GM10248 (cell line): ENCODE measurements at regions not wholly inside any gene's neighbourhood (a gene's known extent, or its start where the extent isn't known, plus 50 kb on each side); places are given as distances from the start of the nearest gene placed in this dataset.

ENCODE experiments used
- CTCF ChIA-PET: fragments of 300-600 bp; sonication (Branson Sonifier 250); formaldehyde crosslinking; extraction: SDS; loops from one replicate; lab custom pipeline; 2021; ENCODE audit warnings: antibody characterized with exemption; lab: Yijun Ruan, JAX
- POLR2A ChIA-PET: fragments of 350-650 bp; sonication (Branson Sonifier 250); formaldehyde crosslinking; extraction: SDS; loops from one replicate; lab custom pipeline; 2020; ENCODE audit warnings: antibody characterized with exemption; lab: Yijun Ruan, JAX
- DNase-seq: peaks from one replicate; pipeline ENCODE4 v3.0.0; 2012; ENCODE audit errors: extremely low spot score
- TF ChIP-seq, protein P1 (sequence below): IDR thresholded peaks from 2 replicates; pipeline ENCODE4 v1.5.1; 2012; ENCODE audit warnings: mild to moderate bottlenecking, low read depth; ENCODE audit errors: extremely low read depth, missing control alignments, control extremely low read depth

- CTCF ChIA-PET = interaction anchor here (2.1 kb wide), 1 partner anchor 357 kb away, joined by 8 read pairs; no protein-coding TSS in a partner anchor
- POLR2A ChIA-PET = no interaction called here
- no peak for DNase-seq
- TF ChIP-seq, protein P1, sequence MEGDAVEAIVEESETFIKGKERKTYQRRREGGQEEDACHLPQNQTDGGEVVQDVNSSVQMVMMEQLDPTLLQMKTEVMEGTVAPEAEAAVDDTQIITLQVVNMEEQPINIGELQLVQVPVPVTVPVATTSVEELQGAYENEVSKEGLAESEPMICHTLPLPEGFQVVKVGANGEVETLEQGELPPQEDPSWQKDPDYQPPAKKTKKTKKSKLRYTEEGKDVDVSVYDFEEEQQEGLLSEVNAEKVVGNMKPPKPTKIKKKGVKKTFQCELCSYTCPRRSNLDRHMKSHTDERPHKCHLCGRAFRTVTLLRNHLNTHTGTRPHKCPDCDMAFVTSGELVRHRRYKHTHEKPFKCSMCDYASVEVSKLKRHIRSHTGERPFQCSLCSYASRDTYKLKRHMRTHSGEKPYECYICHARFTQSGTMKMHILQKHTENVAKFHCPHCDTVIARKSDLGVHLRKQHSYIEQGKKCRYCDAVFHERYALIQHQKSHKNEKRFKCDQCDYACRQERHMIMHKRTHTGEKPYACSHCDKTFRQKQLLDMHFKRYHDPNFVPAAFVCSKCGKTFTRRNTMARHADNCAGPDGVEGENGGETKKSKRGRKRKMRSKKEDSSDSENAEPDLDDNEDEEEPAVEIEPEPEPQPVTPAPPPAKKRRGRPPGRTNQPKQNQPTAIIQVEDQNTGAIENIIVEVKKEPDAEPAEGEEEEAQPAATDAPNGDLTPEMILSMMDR = peak; percentile 19
Measured at GRCh38 chr1:79197421-79197820, 190.9 kb upstream of the ADGRL4 start.

DNA sequence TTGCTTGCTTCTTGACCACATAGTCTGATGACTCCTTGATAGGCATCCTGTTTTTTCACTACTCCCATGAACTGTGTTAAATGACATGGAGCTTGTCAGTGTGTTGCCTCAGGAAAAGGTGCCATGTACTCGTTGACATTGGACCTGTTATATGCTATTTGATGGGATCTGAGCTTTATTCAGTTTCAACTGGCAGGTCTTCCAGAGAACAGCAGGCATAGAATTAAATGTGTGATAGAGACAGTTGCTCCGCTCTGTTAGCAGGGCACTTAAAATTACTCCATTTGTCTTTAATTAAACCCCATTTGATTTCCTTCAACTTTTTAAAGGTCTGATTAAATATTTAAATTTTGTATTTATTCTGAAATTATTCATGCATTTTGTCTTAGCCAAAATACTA lies 189.7 kb upstream of the ADGRL4 start:
- DNase-seq = no peak
- TF ChIP-seq, protein P1 = no peak
- CTCF ChIA-PET = interaction anchor here (2.1 kb wide), 1 partner anchor 356 kb away, joined by 8 read pairs; no protein-coding TSS in a partner anchor
- POLR2A ChIA-PET = no interaction called here

GRCh38 chr1:79193211-79194079 lies 186.9 kb upstream of the ADGRL4 start:
- CTCF ChIA-PET = no interaction called here
- TF ChIP-seq, protein P1 = no peak
- POLR2A ChIA-PET = no interaction called here
- no peak for DNase-seq

- ChIA-PET CTCF (no interaction called here), POLR2A (no interaction called here)
- DNase-seq = no peak
- TF ChIP-seq, protein P1 = no peak
Measured at GRCh38 chr1:79190074-79190473, 183.5 kb upstream of the ADGRL4 start.

- TF ChIP-seq, protein P1 = no peak
- CTCF ChIA-PET = interaction anchor here (1.1 to 1.5 kb wide), 4 partner anchors 11 to 14 kb away, joined by 3 to 5 read pairs (median 4); no protein-coding TSS in a partner anchor
- DNase-seq = no peak
- POLR2A ChIA-PET = no interaction called here
Measured at GRCh38 chr1:79188337-79188736, 181.8 kb upstream of the ADGRL4 start.

DNA sequence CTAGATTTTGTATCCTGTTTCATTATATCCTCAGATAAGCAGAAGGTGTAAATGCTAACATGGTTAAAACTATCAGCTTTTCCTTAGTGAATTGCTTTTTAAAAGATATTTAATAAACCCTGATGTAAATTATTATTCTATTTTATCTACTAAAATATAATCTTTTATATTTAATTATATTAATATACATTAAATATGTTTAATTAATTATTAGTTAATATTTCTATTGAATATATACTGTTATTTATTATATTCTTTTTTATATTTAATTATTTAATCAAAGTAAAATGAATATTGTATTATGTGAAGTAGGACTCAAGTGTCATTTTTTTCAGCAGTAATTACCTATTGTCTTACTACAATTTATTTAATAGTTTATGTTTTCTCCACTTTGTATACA lies 179.7 kb upstream of the ADGRL4 start:
- ChIA-PET CTCF (interaction anchor here (1.5 kb wide), 1 partner anchor 13 kb away, joined by 4 read pairs; no protein-coding TSS in a partner anchor), POLR2A (no interaction called here)
- TF ChIP-seq, protein P1 = no peak
- DNase-seq = no peak
